ENCODE measurements at regions not wholly inside any gene's neighbourhood (a gene's known extent, or its start where the extent isn't known, plus 50 kb on each side); places are given as distances from the start of the nearest gene placed in this dataset.

DNA sequence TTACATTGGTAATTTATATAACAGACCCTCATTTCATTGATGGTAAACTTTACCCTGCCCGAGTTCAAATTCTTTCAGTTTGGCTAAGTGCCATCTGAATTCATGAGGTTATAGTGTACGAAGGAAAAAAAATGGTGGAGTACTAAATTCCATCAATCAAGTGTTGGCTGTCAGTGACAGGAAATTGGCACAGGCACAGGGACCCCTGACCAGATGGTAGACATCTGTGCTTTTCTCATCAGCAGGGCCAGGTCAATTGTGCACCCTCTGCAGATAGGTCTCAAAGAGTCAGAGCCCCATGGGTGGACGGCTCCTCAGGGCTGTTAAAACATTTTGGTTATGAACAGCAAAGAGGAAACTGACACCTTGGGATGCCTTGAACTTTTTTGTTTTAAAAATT, 439.2 kb downstream of the SETBP1 start:
- no peak for DNase-seq

DNA sequence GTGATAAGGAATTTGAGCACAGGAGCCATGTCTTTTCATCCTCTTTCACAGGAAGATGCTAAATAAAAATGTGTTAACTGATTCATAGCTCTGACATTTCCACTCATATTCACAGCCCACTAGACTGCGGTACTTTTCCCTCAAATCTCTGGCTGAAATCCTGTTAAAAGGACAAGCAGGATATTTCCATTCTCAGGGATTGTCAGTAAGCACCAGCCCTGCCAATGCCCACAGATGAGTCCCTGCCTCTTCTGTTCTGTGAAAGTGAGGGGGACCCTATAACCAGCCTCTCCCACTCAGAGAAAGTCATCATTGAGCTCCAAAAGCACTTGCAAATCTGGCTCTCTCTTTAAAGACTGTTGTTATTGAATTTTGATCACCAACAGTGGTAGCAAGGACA, 440.5 kb downstream of the SETBP1 start:
- DNase-seq: no peak

DNA sequence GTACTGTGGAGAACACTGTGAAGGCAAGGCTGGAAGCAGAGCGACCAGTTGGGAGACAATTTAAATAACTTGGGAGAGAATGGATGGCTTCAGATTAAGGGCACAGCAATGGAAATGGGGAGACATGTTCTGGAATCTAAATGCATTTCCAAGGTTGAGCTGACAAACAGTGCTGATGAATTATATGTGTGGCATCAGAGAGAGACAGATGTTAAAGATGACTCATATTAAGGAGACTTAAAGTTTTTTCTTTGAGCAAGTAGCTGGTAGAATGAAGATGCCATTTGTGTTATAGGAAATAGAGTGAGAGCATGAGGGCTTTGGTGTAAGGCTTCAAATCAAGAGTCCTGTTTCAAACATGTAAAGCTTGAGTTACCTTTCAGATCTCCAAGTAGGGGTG, 441.8 kb downstream of the SETBP1 start:
- no peak for DNase-seq

DNA sequence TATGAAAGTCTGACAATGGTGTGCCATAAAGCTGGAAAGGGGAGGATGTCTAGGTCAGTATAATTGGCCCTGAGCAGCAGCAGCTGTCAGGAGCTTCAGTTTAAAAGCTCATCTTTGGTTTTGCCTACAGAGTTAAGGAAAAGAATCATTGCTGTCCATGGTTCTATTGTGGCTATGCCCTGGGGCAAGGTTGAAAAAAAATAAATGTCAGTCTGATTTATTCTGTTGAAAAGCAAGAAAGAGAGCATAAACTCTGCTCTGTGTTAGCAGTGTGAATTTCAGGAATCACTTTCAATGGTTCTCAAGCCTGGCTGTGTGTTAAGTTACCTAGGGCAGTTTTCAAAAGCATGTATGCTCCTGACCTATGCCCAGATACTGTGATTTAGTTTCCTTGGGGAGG, 446.7 kb downstream of the SETBP1 start:
- DNase-seq: no peak

DNA sequence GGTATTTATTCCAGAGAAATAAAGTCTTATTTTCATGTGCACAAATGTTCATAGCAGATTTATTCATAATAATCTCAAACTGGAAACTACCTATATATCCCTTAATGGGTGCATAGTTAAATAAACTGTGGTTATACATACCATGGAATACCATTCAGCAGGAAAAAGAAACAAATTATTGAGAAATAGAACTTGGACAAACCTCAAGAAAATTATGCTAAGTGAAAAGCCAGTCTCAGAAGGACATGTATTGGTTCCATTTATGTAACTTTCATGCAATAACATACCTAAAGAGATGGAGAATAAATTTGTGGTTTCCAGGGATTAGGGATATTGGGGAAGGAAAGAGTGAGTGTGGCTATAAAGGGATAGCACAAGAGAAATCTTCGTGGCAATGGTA, 452.6 kb downstream of the SETBP1 start:
- no peak for DNase-seq

DNA sequence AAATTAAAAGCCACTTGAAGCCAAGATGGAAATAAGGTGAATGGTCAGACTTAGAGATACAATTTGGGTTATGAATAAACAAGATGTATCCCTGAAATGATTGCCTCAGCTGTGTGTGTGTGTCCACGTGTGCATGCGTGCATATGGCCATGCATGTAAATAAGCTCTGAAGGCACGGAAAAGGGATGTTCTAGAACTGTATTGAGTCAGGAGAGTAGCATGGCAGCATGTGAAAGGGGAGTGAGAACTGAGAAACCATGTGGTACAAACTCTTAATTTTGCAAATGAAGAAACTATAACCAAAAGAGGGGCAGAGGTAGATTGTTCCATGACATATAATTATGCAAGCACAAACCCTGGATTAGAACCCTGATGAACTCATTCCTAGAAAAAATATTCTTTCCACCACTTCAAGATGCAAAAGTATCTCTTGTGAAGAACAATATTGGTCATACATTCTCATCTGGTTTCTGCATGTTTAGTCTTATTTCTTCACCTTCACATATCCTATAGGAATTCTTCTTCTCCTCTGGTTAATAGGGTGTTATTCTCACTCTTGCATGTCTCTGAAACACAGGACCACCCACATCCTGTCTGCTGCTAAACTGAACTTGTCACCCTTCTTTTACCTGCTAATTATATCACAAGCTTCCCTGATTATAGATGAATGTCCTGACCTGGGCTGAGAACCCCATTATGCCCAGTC, 455.8 kb downstream of the SETBP1 start:
- DNase-seq: no peak

DNA sequence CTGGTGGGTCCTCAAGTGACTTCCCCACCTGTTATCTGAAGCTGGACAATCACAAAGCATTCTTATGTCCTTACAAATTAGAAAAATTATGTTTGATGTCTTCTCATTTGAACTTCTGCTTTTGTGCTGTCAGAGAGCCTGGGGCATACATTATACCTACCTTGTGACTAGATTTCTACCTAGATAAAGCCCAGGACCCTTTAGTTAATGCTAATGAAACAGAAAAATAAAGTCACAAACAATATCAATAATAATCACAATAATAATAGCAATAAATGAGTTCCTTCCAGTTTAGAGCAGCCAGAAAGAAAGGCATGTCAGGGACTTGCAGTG, 456.4 kb downstream of the SETBP1 start:
- no peak for DNase-seq

DNA sequence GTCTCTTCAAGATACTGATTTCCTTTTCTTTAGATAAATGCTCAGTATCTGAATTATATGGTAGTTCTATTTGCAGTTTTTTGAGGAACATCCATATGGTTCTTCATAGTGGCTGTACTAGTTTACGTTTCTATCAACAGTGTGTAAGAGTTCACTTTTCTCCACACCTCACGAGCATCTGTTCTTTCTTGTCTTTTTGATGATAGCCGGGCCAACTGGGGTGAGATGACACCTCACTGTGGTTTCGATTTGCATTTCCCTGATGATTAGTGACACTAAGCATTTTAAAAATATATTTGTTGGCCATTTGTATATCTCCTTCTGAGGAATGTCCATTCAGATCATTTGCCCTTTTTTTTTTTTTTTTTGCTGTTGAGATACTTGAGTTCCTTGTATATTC, 458.8 kb downstream of the SETBP1 start:
- no peak for DNase-seq

DNA sequence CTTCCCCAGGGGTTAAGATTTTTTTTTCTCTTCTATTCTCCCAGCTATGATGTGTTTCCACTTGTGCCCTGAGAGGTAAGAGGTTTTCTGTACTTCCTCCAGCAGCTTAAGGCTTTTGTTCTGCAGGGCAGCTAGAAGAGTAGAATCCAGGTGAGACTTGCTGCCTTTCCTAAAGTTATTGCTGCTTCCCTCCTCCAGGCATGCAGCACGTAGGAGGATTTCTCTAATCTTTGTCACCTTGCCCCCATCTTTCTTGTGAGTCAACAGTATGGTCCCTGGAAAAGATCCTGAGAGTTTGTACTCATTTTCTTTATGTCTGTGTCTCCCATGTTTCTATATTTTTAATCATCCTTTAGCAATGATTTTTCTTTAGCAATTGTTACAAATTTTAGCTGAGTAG, 462.2 kb downstream of the SETBP1 start:
- no peak for DNase-seq

DNA sequence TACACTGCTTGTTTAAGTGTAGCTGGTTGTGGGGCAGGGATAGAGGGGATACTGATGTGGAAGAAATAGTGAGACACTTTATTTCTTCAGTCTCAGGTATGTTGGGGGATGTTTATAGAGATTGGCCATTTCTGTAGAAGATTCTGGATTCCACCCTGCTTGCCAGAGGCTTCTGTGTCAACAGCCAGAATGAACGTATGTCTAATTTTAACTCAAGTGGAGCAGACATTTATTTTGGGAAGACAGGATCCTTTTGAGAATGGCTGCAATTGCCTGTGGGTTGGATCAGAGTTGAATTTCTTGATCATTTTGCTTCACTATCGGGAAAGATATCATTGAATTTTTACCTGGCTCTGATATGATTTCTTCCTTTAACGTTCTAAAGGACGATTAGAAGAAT, 465.6 kb upstream of the SLC14A2 start:
- DNase-seq: no peak

DNA sequence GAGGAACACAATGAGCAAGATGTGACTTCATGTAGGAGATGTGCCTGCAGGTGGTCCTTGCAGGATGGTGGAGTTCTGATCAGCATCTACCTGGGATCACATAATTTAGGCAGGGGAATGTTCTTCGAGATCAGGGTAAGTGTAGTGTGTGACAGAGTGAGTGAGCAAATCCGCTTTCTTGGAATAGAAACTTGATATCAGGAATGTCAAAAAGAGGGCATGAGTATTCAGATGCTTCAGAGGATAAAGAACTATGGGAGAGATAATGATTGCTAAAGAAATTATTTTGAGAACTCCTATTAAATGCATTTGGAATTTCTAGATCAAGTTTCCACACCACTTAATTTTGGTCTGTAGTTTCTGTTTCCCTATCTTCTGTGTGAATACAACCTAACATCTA, 463.6 kb upstream of the SLC14A2 start:
- no peak for DNase-seq

DNA sequence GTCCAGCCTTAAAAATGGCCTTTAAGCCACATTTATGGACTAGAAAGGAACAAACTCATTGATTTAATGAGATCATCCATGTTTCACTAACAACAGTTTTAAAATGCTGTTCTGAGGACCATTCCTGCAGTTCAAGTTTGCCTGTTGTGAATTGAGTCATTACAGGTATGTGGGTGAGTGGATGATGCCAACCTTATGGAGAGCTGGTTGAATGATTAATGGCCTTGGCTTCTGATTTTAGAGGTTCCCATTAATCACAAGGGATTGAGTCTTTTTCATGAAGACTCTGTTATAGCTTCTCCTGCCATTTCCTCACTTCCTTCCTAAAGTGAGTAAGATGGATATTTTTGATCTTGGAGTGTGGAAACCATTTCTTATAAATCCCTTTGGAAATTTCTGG, 459.8 kb upstream of the SLC14A2 start:
- DNase-seq: no peak

DNA sequence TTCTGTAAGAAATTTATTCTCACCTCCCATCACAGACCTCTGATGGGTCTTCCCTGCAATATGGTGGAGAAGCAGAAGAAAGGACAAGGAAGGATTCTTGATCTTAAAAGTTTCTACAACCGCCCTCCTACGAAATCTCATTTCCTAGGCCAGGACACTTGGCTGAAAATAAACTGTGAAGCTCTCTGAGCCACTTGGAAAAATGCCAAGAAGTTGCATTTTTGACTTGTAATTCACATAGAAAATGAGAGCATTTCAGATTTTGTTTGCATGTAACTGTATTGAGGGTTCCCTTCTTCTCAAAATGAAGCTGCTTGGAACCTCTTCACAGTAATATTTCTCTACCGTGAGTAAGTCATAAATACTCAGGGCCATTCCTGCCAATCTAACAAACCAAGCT, 458.3 kb upstream of the SLC14A2 start:
- no peak for DNase-seq

DNA sequence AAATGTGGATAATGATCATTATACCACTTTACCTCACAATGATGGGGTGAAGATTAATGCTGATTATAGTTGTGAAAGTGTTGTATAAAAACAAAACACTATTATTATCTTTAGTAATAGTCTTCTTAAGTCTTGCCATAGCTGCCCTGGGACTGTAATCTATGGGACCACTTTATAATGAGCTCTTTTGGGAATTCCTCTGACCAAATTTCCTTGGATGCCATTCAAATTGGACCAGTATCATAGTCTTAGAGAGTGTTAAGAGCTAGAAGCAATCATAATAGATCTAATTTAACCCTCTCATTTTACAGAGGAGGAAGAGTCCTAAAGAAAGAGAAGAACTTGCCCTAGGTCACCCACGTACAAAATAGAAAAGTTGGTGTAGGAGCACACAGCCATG, 457.7 kb upstream of the SLC14A2 start:
- no peak for DNase-seq

DNA sequence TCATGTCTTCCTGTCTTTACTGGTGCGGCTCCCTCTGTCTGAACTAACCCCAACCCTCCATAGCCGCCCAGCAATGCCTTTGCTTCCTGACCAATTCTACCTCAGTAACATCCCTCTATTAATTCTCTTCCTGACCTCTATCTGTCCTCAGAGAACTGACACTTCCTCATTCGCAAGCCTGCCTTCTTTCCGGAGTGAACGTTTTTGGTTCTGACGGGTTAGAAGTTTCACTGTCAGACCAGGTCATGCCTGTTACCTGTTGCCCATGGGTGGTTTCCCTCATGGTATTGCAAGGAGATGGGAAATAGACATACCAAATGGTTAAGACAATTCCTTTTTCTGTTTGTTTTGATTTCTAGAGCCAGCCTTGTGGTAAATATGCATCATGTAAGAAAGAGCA, 453.4 kb upstream of the SLC14A2 start:
- no peak for DNase-seq

DNA sequence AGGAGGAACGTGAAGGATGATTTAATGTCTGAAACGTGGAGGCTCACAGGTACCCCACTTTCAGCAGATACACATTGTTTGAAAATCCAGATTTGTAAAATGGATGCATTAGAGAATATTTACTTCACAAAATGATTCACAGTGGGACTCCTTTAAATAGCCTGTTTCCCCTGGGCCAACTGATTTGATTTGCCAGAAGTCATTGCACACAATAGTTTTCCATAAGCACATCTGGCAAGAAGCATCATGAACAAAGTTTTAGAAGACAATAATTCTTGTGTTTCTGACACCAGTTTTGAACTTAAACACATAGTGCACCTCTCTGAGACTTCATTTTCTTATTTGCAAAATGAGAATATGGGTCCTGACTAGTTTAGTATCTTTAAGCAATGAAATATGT, 451.4 kb upstream of the SLC14A2 start:
- no peak for DNase-seq

DNA sequence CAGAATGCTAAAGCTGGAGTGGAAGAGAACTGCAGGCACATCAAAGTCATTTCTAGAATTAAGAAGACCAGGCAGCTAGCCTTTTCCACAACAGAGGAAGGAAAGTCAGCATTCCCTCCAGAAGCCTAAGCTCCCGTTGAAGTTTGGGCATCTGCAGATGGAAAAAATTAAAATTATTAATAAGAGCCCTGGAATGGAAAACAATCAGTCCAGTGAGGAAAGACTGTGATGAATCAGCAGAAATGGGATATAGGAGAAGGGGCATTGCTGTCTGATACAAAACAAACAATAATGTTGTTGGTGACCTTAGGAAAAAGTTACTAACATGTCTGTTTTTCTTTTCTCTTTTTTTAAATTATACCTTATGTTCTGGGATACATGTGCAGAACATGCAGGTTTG, 450.7 kb upstream of the SLC14A2 start:
- no peak for DNase-seq

DNA sequence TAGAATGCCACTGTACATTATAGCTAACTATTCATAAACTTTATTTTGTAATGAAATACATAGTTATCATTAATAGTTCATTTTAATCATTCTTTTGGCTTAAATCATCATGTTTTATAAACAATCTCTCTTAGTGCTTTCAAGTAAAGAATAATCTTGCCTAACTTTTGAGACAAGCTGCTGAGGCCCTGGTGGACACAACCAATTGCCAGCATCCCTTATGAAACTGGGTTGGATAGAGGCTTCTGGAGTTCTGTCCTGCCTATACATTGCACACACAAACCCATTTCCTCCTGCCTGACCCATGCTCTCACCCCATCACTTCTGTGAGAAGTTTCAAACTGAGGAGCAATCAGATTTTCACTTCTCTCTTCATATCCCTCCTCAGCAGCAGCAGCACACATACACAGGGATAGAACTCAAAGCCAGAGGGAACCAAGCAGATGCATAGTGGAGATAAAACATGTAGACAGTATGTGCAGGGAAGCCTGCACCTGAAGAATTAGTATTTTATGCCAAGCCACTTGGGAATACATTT, 450.0 kb upstream of the SLC14A2 start:
- DNase-seq: no peak

DNA sequence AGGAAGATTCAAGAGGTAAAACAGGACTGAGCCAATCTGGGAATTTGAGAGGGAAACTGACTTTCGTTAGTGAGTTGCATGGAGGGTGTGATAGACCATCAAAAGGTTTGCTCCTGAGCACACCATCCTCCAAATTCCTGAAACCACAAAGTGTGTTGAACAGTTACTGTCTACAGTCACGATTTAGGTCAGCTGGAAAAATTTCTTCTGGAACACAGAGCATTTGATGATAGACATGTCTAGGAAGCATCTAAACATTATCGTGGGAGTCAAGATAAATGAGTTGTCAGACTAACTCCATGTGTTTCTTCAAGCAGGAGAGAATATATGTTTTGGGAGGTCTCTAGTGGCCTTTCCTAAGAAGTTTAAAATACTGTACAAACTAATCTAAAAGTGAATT, 449.4 kb upstream of the SLC14A2 start:
- DNase-seq: no peak

DNA sequence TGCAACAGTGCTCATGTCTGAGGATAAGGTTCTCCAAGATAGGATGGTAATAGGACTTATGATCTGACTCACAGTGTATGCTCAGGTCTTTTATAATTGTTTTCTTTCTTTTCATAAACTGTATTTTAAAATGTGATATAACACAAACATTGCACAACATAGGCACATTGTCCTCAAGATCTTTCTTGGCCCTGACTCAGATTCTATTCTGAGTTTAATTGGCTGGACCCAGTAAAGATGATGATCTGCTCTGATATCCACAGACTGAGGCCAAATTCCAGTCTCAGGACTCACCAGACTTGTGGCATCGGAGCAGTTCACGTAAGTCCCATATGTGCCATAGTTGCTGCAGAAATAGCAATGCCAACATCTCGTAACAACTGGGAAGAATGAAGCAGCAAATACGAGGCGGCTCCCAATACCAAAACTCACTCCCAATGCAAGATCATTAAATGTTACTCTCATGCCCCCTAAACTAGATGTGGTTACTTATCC, 448.9 kb upstream of the SLC14A2 start:
- DNase-seq: no peak

DNA sequence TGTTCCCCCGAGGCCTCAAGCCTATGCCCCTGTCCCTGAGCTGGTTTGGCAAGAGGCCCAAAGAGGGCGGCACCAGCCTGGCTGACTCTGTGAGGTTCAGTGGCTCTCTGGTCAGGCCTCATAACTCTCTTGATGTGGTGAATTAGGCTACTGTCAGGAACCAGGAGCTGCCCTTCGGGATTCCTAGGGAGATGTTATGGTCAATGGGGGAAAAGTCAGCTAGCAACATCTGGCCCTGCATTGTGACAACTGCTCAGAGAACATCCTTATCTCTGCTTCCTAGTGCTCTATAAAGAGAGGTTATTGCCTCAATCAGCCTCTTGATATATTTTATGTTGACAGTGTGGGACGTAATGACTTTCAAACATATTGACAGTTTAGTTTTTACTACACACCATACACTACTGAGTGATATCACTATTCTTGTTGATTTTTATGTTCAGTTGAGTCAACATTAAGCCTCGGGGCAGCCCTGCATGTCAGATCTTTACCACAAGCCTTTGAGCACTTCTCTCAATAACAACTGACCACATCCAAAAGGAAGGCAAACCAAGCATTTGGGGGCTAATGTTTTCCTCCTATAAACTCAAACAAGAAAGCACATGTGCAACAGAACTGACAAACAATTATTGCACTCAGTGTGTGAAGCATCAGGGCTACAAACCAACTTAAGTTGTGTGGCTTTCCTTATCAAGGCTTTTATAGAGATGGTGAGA, 448.3 kb upstream of the SLC14A2 start:
- DNase-seq: no peak

DNA sequence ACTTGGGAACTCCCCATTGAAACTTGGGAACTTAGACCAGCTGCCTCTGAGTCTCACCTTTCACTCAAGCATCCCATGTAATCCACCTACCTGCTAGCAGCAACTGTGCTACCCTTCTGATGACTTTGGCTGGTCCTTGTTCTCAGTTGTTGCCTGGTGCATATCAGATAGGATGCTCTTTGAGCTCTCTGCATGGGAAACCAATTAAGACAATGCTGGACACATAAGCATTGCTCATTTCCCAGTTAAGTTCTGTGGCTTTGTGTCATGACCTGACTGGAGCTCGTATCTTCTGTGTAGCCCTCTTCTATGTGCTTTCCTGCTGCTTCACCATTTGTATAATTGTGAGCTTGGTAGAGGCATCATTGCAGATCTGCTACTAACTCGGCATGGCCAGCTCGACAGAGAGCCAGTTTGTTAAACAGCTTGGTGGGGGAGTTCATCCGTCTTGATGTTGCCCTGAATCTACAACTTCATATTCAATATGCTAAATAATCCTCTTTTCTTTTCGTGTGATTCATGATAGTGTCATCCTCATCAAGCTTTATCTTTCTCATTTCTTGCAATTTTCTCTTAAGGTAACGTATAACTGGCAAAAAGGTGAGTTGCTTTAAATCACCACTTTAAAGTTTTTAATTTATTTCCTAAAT, 447.5 kb upstream of the SLC14A2 start:
- no peak for DNase-seq

DNA sequence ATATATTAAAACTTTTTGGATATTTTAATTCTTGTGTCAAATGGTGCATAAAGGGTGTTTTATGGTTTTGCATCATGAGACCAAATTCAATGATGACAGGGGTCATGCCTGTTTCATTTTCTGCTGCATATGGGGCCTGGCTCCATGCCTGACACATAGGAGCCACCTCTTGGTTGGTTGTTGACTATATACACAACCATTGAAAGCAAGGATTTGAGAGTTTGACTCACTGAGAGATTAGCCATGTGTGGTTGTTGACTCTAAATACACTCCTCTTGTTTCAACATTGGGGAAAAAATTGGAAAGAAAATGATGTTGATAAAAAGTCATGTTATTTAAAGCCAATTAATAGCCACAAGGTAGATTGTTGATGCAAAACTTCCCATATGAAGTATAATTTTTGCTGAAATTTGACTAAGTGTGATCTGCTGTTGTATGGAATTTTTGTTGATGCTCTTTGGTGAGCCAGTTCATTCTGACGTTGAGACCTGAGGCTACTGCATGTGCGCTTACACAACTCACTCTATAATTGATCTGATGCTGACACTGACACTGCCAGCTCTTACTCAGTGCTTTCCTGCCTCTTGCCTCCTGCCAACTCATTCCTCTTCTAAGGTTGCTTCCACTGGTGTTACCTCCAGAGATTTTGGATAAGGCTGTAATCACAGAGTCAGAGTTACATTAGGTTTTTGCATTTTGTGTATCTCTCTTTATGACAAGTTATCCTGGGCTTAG, 446.2 kb upstream of the SLC14A2 start:
- no peak for DNase-seq

All from NCI-H2029 (cell line).